ENCODE measurements at regions not wholly inside any gene's neighbourhood (a gene's known extent, or its start where the extent isn't known, plus 50 kb on each side); places are given as distances from the start of the nearest gene placed in this dataset.

DNA sequence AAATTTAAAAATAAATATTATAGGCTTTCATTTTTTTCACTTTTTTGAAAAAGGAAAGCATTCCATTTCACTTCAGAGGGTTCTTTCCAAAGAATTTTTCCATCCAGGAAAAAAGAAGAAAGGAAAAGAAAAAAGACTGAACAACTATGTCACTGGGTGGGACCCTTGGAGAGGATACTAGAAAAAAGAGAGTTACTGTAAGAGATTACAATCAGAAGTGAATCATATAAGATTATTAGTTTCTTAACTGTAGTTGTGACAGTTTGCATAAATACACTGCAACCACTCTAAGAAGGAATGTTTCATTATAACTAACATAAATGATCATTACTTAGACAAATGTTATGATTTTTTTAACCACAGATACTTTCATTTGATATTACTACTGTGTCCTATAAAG, 87.8 kb downstream of the KLF12 start:
- TF ChIP-seq RAD21 (conservative IDR thresholded peaks at IDR 0.05) (no peak), SMC3 (conservative IDR thresholded peaks at IDR 0.05; ENCODE audit: poor library complexity) (no peak), EP300 (conservative IDR thresholded peaks at IDR 0.05; ENCODE audit: poor library complexity, severe bottlenecking) (no peak), TAF1 (IDR thresholded peaks at IDR 0.05; ENCODE audit: low read depth) (no peak), POLR2AphosphoS5 (IDR thresholded peaks at IDR 0.05) (no peak)
- TF ChIP-seq, protein P1, sequence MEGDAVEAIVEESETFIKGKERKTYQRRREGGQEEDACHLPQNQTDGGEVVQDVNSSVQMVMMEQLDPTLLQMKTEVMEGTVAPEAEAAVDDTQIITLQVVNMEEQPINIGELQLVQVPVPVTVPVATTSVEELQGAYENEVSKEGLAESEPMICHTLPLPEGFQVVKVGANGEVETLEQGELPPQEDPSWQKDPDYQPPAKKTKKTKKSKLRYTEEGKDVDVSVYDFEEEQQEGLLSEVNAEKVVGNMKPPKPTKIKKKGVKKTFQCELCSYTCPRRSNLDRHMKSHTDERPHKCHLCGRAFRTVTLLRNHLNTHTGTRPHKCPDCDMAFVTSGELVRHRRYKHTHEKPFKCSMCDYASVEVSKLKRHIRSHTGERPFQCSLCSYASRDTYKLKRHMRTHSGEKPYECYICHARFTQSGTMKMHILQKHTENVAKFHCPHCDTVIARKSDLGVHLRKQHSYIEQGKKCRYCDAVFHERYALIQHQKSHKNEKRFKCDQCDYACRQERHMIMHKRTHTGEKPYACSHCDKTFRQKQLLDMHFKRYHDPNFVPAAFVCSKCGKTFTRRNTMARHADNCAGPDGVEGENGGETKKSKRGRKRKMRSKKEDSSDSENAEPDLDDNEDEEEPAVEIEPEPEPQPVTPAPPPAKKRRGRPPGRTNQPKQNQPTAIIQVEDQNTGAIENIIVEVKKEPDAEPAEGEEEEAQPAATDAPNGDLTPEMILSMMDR (IDR thresholded peaks at IDR 0.05; ENCODE audit: poor library complexity, severe bottlenecking) = no peak

Data from neural cell (in vitro differentiated cells).